ENCODE measurements at regions not wholly inside any gene's neighbourhood (a gene's known extent, or its start where the extent isn't known, plus 50 kb on each side); places are given as distances from the start of the nearest gene placed in this dataset.

- no peak overlapping the region for H3K9ac ChIP-seq (ENCODE audit: low read length in 3 of 3)
- no peaks in the 10 kb centered on the region for H3K4me1 ChIP-seq (ENCODE audit: control insufficient read depth in 2 of 3, insufficient read depth in 2 of 3, low read depth in 1 of 3, low read length in 3 of 3)
- no peaks in the 10 kb centered on the region for H3K36me3 ChIP-seq (ENCODE audit: control insufficient read depth in 2 of 3, insufficient read depth in 3 of 3, low read length in 3 of 3)
- H3K27ac ChIP-seq (ENCODE audit: low read depth in 2 of 2, low read length in 2 of 2), result no peak overlapping the region
- no peak for DNase-seq
- no peak for FAIRE-seq
- intact Hi-C loops (cut with DNase I), result no loop called here
- H3K4me3 ChIP-seq (ENCODE audit: low read length in 3 of 3), result no peak overlapping the region
- TF ChIP-seq CTCF (IDR thresholded peaks at IDR 0.05; ENCODE audit: borderline replicate concordance, extremely low read depth, insufficient read depth), result no peak
- no peaks in the 10 kb centered on the region for H3K27me3 ChIP-seq (ENCODE audit: control insufficient read depth, insufficient read depth, low read length)
- no peaks in the 10 kb centered on the region for H3K9me3 ChIP-seq (ENCODE audit: control insufficient read depth in 2 of 3, insufficient read depth in 1 of 3, low read length in 3 of 3)
Observed at GRCh38 chr18:30616414-30616813, 426.1 kb downstream of the DSC3 start.

GRCh38 chr18:30613467-30613801 lies 429.1 kb downstream of the DSC3 start:
- intact Hi-C loops (cut with DNase I), result no loop called here
- no peak for DNase-seq
- Histone ChIP-seq H3K9ac (ENCODE audit: low read length in 3 of 3) (no peak overlapping the region), H3K4me3 (ENCODE audit: low read length in 3 of 3) (no peak overlapping the region), H3K36me3 (ENCODE audit: control insufficient read depth in 2 of 3, insufficient read depth in 3 of 3, low read length in 3 of 3) (no peaks in the 10 kb centered on the region), H3K4me1 (ENCODE audit: control insufficient read depth in 2 of 3, insufficient read depth in 2 of 3, low read depth in 1 of 3, low read length in 3 of 3) (no peaks in the 10 kb centered on the region), H3K27ac (ENCODE audit: low read depth in 2 of 2, low read length in 2 of 2) (no peak overlapping the region), H3K27me3 (ENCODE audit: control insufficient read depth, insufficient read depth, low read length) (no peaks in the 10 kb centered on the region), H3K9me3 (ENCODE audit: control insufficient read depth in 2 of 3, insufficient read depth in 1 of 3, low read length in 3 of 3) (no peaks in the 10 kb centered on the region)
- TF ChIP-seq CTCF (IDR thresholded peaks at IDR 0.05; ENCODE audit: borderline replicate concordance, extremely low read depth, insufficient read depth), result no peak
- no peak for FAIRE-seq

GRCh38 chr18:30601541-30601940 lies 441.0 kb downstream of the DSC3 start:
- H3K9me3 ChIP-seq (ENCODE audit: control insufficient read depth in 2 of 3, insufficient read depth in 1 of 3, low read length in 3 of 3), result peaks cover 0 to 3% (median 0%) of the 10 kb centered on the region in 3 donors
- H3K27me3 ChIP-seq (ENCODE audit: control insufficient read depth, insufficient read depth, low read length), result no peaks in the 10 kb centered on the region
- H3K9ac ChIP-seq (ENCODE audit: low read length in 3 of 3), result no peak overlapping the region
- FAIRE-seq (no peak), DNase-seq (no peak)
- H3K36me3 ChIP-seq (ENCODE audit: control insufficient read depth in 2 of 3, insufficient read depth in 3 of 3, low read length in 3 of 3), result no peaks in the 10 kb centered on the region
- no peaks in the 10 kb centered on the region for H3K4me1 ChIP-seq (ENCODE audit: control insufficient read depth in 2 of 3, insufficient read depth in 2 of 3, low read depth in 1 of 3, low read length in 3 of 3)
- H3K27ac ChIP-seq (ENCODE audit: low read depth in 2 of 2, low read length in 2 of 2), result no peak overlapping the region
- H3K4me3 ChIP-seq (ENCODE audit: low read length in 3 of 3), result no peak overlapping the region
- intact Hi-C loops (cut with DNase I), result no loop called here
- TF ChIP-seq CTCF (IDR thresholded peaks at IDR 0.05; ENCODE audit: borderline replicate concordance, extremely low read depth, insufficient read depth), result no peak

- H3K9ac ChIP-seq (ENCODE audit: low read length in 3 of 3), result no peak overlapping the region
- no peak for DNase-seq
- intact Hi-C loops (cut with DNase I), result no loop called here
- H3K36me3 ChIP-seq (ENCODE audit: control insufficient read depth in 2 of 3, insufficient read depth in 3 of 3, low read length in 3 of 3), result no peaks in the 10 kb centered on the region
- H3K27ac ChIP-seq (ENCODE audit: low read depth in 2 of 2, low read length in 2 of 2), result no peak overlapping the region
- H3K4me1 ChIP-seq (ENCODE audit: control insufficient read depth in 2 of 3, insufficient read depth in 2 of 3, low read depth in 1 of 3, low read length in 3 of 3), result no peaks in the 10 kb centered on the region
- no peak overlapping the region for H3K4me3 ChIP-seq (ENCODE audit: low read length in 3 of 3)
- no peaks in the 10 kb centered on the region for H3K27me3 ChIP-seq (ENCODE audit: control insufficient read depth, insufficient read depth, low read length)
- no peak for TF ChIP-seq CTCF (IDR thresholded peaks at IDR 0.05; ENCODE audit: borderline replicate concordance, extremely low read depth, insufficient read depth)
- no peak for FAIRE-seq
- no peaks in the 10 kb centered on the region for H3K9me3 ChIP-seq (ENCODE audit: control insufficient read depth in 2 of 3, insufficient read depth in 1 of 3, low read length in 3 of 3)
Observed at GRCh38 chr18:30597202-30597601, 445.3 kb downstream of the DSC3 start.
